K562 (cell line): ENCODE measurements at regions not wholly inside any gene's neighbourhood (a gene's known extent, or its start where the extent isn't known, plus 50 kb on each side); places are given as distances from the start of the nearest gene placed in this dataset.
A peak's percentile ranks its signal among the peaks of the same experiment; 100 is the strongest.

Experiments
- ATAC-seq: fragments of 200-7000 bp; cut with Tn5 transposase; 3 replicates; pipeline ENCODE4 v1.9.1; 2020; ENCODE audit warnings: moderate library complexity
- BruUV-seq: library from RNA; stranded (reverse); fragments of 400-500 nt; replicated peaks from 2 replicates; lab custom pipeline; 2021; lab: Mats Ljungman, UMichigan
- CTCF ChIA-PET: fragments of 300-600 bp; formaldehyde crosslinking; extraction: SDS; loops from one replicate; lab custom pipeline; 2021; ENCODE audit warnings: low intra/inter-chr PET ratio; lab: Yijun Ruan, JAX
- POLR2A ChIA-PET: fragments of 300-600, 350-650 bp; sonication (Branson Sonifier 250); formaldehyde crosslinking; extraction: SDS; loops from one replicate; lab custom pipeline; 2021; ENCODE audit warnings: antibody characterized with exemption, inconsistent platforms; lab: Yijun Ruan, JAX
- DNase-seq, 4 experiments: peaks; one replicate each; pipeline versions ENCODE4 v3.0.0 to v3.0.0-alpha.2; 2011 to 2018; ENCODE audit warnings: low spot score in 3 of 4, mixed read lengths in 3 of 4; ENCODE audit errors: extremely low read depth in 1 of 4
- FAIRE-seq: peaks from 2 replicates; lab custom pipeline; 2011; peaks lifted over from hg19 to GRCh38; lab: Jason Lieb, UNC
- H2AFZ ChIP-seq: 2 replicates; pipeline ENCODE4 v1.6.0; 2011; ENCODE audit warnings: low read depth, low read length, control low read depth, inconsistent platforms
- H3K27ac ChIP-seq: fragments of 200-600 bp; 3 replicates; pipeline ENCODE4 v1.8.0; 2011; ENCODE audit warnings: low read depth, mild to moderate bottlenecking, control low read depth, inconsistent platforms, low read length, moderate library complexity, mixed read lengths; ENCODE audit errors: extremely low read depth
- H3K27me3 ChIP-seq, 2 experiments: fragments of 300-600 bp in 1 of 2; 2 replicates in 1 of 2; 3 replicates in 1 of 2; pipeline versions ENCODE4 v1.6.0 to v1.8.0; 2011; ENCODE audit warnings: inconsistent platforms in 2 of 2, low read length in 2 of 2, mild to moderate bottlenecking in 1 of 2, mixed read lengths in 1 of 2, moderate library complexity in 1 of 2; ENCODE audit not compliant: control insufficient read depth in 2 of 2, insufficient read depth in 2 of 2
- H3K36me3 ChIP-seq: fragments of 300-600 bp; 3 replicates; pipeline ENCODE4 v1.8.0; 2011; ENCODE audit warnings: mild to moderate bottlenecking, low read length, inconsistent platforms; ENCODE audit not compliant: control insufficient read depth, insufficient read depth
- H3K4me1 ChIP-seq, 2 experiments: fragments of 200-600 bp in 1 of 2; replicated peaks in 1 of 2; 2 replicates in 1 of 2; 3 replicates in 1 of 2; pipeline versions ENCODE4 v1.5.1 to v1.8.0; 2011; ENCODE audit warnings: inconsistent platforms in 2 of 2, low read length in 2 of 2, mild to moderate bottlenecking in 1 of 2, mixed read lengths in 1 of 2, moderate library complexity in 1 of 2; ENCODE audit not compliant: control insufficient read depth in 2 of 2, insufficient read depth in 2 of 2
- H3K4me2 ChIP-seq: 2 replicates; pipeline ENCODE4 v1.6.1; 2011; ENCODE audit warnings: low read length, control low read depth, inconsistent platforms, mixed read lengths; ENCODE audit not compliant: insufficient read depth
- H3K4me3 ChIP-seq: fragments of 200-600 bp; sonication (generic), shearing (Covaris generic); 2 replicates; pipeline ENCODE4 v1.5.1; 2016; ENCODE audit warnings: control low read depth, inconsistent platforms
- H3K79me2 ChIP-seq: fragments of 200-600 bp; 3 replicates; pipeline ENCODE4 v1.8.0; 2011; ENCODE audit warnings: low read length, inconsistent platforms; ENCODE audit not compliant: control insufficient read depth, insufficient read depth
- H3K9ac ChIP-seq, 2 experiments: 2 replicates each; pipeline versions ENCODE4 v1.6.0 to v1.6.1; 2011; ENCODE audit warnings: low read depth in 2 of 2, low read length in 2 of 2, control low read depth in 1 of 2, inconsistent platforms in 1 of 2, mild to moderate bottlenecking in 1 of 2, mixed read lengths in 1 of 2; ENCODE audit not compliant: insufficient read depth in 1 of 2
- H3K9me1 ChIP-seq: one replicate; pipeline ENCODE4 v1.6.0; 2011; ENCODE audit warnings: inconsistent platforms, mild to moderate bottlenecking, low read length, moderate library complexity; ENCODE audit not compliant: control insufficient read depth, insufficient read depth
- H3K9me3 ChIP-seq: replicated peaks from 2 replicates; pipeline ENCODE4 v1.5.1; 2011; ENCODE audit warnings: low read depth, low read length, inconsistent platforms; ENCODE audit not compliant: control insufficient read depth, insufficient read depth
- H4K20me1 ChIP-seq: replicated peaks from 2 replicates; pipeline ENCODE4 v1.6.1; 2011; ENCODE audit warnings: low read length, inconsistent platforms, mixed read lengths; ENCODE audit not compliant: control insufficient read depth, insufficient read depth
- CBFA2T3 ChIP-seq: fragments of 450-650 bp; IDR thresholded peaks from 2 replicates; pipeline ENCODE4 v1.6.1; 2017
- CHD1 ChIP-seq: fragments of 200-600 bp; sonication (generic); IDR thresholded peaks from one replicate; pipeline ENCODE4 v1.6.1; 2012; ENCODE audit warnings: mild to moderate bottlenecking, moderate library complexity, low read length, inconsistent platforms
- FOSL1 ChIP-seq: fragments of 200-800 bp; sonication (Bioruptor generic); conservative IDR thresholded peaks from 2 replicates; pipeline ENCODE4 v1.6.1; 2016; ENCODE audit warnings: missing genetic modification characterization, missing compliant biosample characterization
- HMG20A ChIP-seq: fragments of 450-650 bp; formaldehyde crosslinking; conservative IDR thresholded peaks from 2 replicates; pipeline ENCODE4 v1.4.0; 2020; ENCODE audit warnings: mild to moderate bottlenecking, mixed read lengths
- SNIP1 ChIP-seq: fragments of 450-650 bp; IDR thresholded peaks from 2 replicates; pipeline ENCODE4 v1.7.1; 2017; ENCODE audit warnings: low read depth, mild to moderate bottlenecking
- WGBS: fragments of 100-300 bp; shearing (Covaris generic); methylation state at CpG from one replicate; pipeline ENCODE4 v1.1.6; 2016; ENCODE audit warnings: low coverage, mixed read lengths; ENCODE audit not compliant: insufficient coverage; ENCODE audit errors: missing lambda C conversion rate; 5-methylcytosine and 5-hydroxymethylcytosine counted together
- in situ Hi-C: fragments of 300-500 bp; cut with MboI; formaldehyde crosslinking; loops from 4 replicates; pipeline ENCODE4 v1.15.0; 2018; ENCODE audit warnings: inconsistent platforms, mixed read lengths
- intact Hi-C: fragments of 100-400 bp; cut with micrococcal nuclease; formaldehyde crosslinking; loops from 2 replicates; pipeline ENCODE4 v1.14.2; 2022

GRCh38 chr22:49423125-49423650 is 404.5 kb downstream of the BRD1 start:
- CTCF ChIA-PET, result no interaction called here
- H4K20me1 ChIP-seq, result 0 out of 2 replicates have a peak, but pooled peaks cover 10% of the 10 kb centered on the region
- no peaks in the 10 kb centered on the region for H3K27me3 ChIP-seq
- 78% methylated on average over 4 of the region's 17 CpGs for WGBS
- no peaks in the 10 kb centered on the region for H3K9me3 ChIP-seq
- TF ChIP-seq HMG20A (CRISPR knock-in tag) (no peak), SNIP1 (no peak)
- TF ChIP-seq, all 486 proteins: peak for 0
- no peak overlapping the region for H3K27ac ChIP-seq
- intact Hi-C loops (no loop called here), in situ Hi-C loops (no loop called here)
- DNase-seq (no peak), ATAC-seq (no peak), FAIRE-seq (no peak)
- POLR2A ChIA-PET, result interaction anchor here (1.7 kb wide), 1 partner anchor 11 kb away, joined by 3 read pairs; no protein-coding TSS in a partner anchor
- H3K9ac ChIP-seq, result no peak overlapping the region
- H3K36me3 ChIP-seq, result no peaks in the 10 kb centered on the region
- H3K4me3 ChIP-seq, result no peak overlapping the region
- no TSS peak for BruUV-seq
- H3K79me2 ChIP-seq, result no peaks in the 10 kb centered on the region
- H3K4me2 ChIP-seq, result no peak overlapping the region
- peaks cover 0 to 3% of the 10 kb centered on the region in 2 experiments; a peak in 1 of 5 replicates for H3K4me1 ChIP-seq
- no peak overlapping the region for H2AFZ ChIP-seq
- no peaks in the 10 kb centered on the region for H3K9me1 ChIP-seq

- Histone ChIP-seq H3K27me3 (no peaks in the 10 kb centered on the region), H3K9ac (no peak overlapping the region), H3K79me2 (no peaks in the 10 kb centered on the region), H2AFZ (no peak overlapping the region), H3K4me3 (no peak overlapping the region), H3K9me3 (no peaks in the 10 kb centered on the region), H3K27ac (no peak overlapping the region), H4K20me1 (0 out of 2 replicates have a peak, but pooled peaks cover 10% of the 10 kb centered on the region), H3K4me1 (peaks cover 0 to 3% of the 10 kb centered on the region in 2 experiments; a peak in 1 of 5 replicates), H3K4me2 (no peak overlapping the region), H3K36me3 (no peaks in the 10 kb centered on the region), H3K9me1 (no peaks in the 10 kb centered on the region)
- WGBS, result 19% methylated on average over 2 of the region's 2 CpGs
- no peak for DNase-seq
- POLR2A ChIA-PET, result interaction anchor here (1.7 kb wide), 1 partner anchor 10 kb away, joined by 3 read pairs; no protein-coding TSS in a partner anchor
- FAIRE-seq, result no peak
- no TSS peak for BruUV-seq
- TF ChIP-seq CHD1, result no peak
- TF ChIP-seq FOSL1 (tag), result 0 out of 2 replicates have a peak, but pooled peaks have one; percentile 23
- 0 out of 2 replicates have a peak, but pooled peaks have one; percentile 13 for TF ChIP-seq CBFA2T3
- CTCF ChIA-PET, result no interaction called here
- in situ Hi-C loops, result no loop called here
- ATAC-seq, result no peak
- intact Hi-C loops, result no loop called here
Measured at GRCh38 chr22:49422701-49423100, 405.0 kb downstream of the BRD1 start.
